Gastrocnemius medialis (tissue), 4 donors: ENCODE measurements at regions not wholly inside any gene's neighbourhood (a gene's known extent, or its start where the extent isn't known, plus 50 kb on each side); places are given as distances from the start of the nearest gene placed in this dataset.
"Not testable (repeated sequence)": the region's sequence is repeated elsewhere in the genome, so short reads cannot be mapped to it uniquely, and the experiment has no call there.

Experiments used
- ATAC-seq, 2 donors: fragments of 150-250 bp; one replicate each; pipeline ENCODE4 v1.9.1; 2016
- DNase-seq, 2 donors: peaks; one replicate each; pipeline ENCODE4 v3.0.0-alpha.2; 2019
- H3K27ac ChIP-seq, 4 donors: fragments of 200-600 bp; sonication (generic); 1 replicate in 1 of 4; 2 replicates in 3 of 4; pipeline ENCODE4 v1.5.1; 2016 to 2018; ENCODE audit warnings: mild to moderate bottlenecking in 2 of 4, moderate library complexity in 1 of 4
- H3K27me3 ChIP-seq, 3 donors: fragments of 200-600 bp; sonication (generic) in 2 of 3; 1 replicate in 1 of 3; 2 replicates in 2 of 3; pipeline versions ENCODE4 v1.5.1 to v1.6.0; 2016 to 2019; ENCODE audit warnings: mild to moderate bottlenecking in 1 of 3, moderate library complexity in 1 of 3
- H3K36me3 ChIP-seq, 2 donors: fragments of 200-600 bp; sonication (generic) in 1 of 2; one replicate each; pipeline ENCODE4 v1.5.1; 2017 to 2018
- H3K4me1 ChIP-seq, 2 donors: fragments of 200-600 bp; sonication (generic) in 1 of 2; one replicate each; pipeline ENCODE4 v1.5.1; 2016 to 2017; ENCODE audit warnings: mild to moderate bottlenecking in 2 of 2
- H3K4me3 ChIP-seq, 4 donors: fragments of 200-600 bp; sonication (generic) in 3 of 4; 1 replicate in 1 of 4; 2 replicates in 3 of 4; pipeline ENCODE4 v1.5.1; 2016 to 2019; ENCODE audit warnings: mild to moderate bottlenecking in 2 of 4
- H3K9me3 ChIP-seq, 3 donors: fragments of 200-600 bp; sonication (generic) in 2 of 3; 1 replicate in 1 of 3; 2 replicates in 2 of 3; pipeline ENCODE4 v1.5.1; 2016 to 2019
- POLR2A ChIP-seq, 2 donors: fragments of 450-650 bp; IDR thresholded peaks; one replicate each; pipeline ENCODE4 v1.6.1; 2017; ENCODE audit warnings: antibody characterized with exemption in 2 of 2, mild to moderate bottlenecking in 2 of 2, moderate library complexity in 2 of 2
- in situ Hi-C, 4 donors: fragments of 200-750 bp; cut with MboI; loops; one replicate each; pipeline versions ENCODE4 v1.15.0 to v1.8.0; 2017; ENCODE audit warnings: low sequenced_read_pairs in 4 of 4
- intact Hi-C: fragments of 100-400 bp; cut with DNase I; formaldehyde crosslinking; loops from one replicate; pipeline ENCODE4 v1.15.1; 2023; ENCODE audit warnings: low total_unique reads
- TF ChIP-seq, protein P1 (sequence below), 5 experiments: fragments of 450-650 bp in 3 of 5; fragments of 200-600 bp in 2 of 5; sonication (generic) in 2 of 5; IDR thresholded peaks in 4 of 5; conservative IDR thresholded peaks in 1 of 5; 1 replicate in 4 of 5; 2 replicates in 1 of 5; pipeline ENCODE4 v1.5.1; 2016 to 2019; ENCODE audit warnings: antibody characterized with exemption in 5 of 5, mild to moderate bottlenecking in 3 of 5, moderate library complexity in 3 of 5

DNA sequence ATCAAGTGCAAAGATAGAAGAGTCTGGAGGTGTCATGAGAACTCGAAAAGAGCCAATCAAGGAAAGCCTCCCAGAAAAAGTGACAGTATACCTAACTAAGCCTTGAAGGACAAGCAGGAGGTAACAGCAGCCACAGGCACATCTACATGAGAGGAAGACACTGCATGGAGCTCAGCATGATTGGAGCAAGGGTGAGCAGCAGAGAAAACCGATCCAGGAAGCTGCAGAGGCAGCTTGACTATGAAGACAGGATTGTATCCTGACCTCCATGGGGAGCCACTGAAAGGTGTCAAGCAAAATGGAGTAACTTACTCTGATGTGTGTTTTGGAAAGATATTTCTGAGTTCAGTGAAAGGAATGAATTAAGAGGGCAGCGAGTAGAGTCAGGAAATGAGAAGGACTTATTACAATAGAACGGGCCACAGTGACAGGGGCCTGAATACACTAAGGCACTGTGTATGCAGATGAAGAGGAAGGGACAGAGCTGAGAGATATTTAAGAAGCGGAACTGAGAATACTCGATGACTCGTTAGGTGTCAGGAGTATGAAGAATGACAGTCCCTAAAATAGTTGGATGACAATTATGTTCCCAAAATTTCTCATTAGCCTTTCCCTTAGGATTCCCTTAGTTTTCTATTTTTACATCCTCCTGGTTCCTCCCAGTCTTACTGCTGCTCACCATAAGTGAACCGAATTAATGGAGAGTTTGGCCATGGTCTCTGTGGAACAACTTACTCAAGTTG is 139.3 kb upstream of the NFIA start:
- TF ChIP-seq, protein P1, sequence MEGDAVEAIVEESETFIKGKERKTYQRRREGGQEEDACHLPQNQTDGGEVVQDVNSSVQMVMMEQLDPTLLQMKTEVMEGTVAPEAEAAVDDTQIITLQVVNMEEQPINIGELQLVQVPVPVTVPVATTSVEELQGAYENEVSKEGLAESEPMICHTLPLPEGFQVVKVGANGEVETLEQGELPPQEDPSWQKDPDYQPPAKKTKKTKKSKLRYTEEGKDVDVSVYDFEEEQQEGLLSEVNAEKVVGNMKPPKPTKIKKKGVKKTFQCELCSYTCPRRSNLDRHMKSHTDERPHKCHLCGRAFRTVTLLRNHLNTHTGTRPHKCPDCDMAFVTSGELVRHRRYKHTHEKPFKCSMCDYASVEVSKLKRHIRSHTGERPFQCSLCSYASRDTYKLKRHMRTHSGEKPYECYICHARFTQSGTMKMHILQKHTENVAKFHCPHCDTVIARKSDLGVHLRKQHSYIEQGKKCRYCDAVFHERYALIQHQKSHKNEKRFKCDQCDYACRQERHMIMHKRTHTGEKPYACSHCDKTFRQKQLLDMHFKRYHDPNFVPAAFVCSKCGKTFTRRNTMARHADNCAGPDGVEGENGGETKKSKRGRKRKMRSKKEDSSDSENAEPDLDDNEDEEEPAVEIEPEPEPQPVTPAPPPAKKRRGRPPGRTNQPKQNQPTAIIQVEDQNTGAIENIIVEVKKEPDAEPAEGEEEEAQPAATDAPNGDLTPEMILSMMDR (IDR thresholded peaks at IDR 0.05 in 4 of 5, conservative IDR thresholded peaks at IDR 0.05 in 1 of 5) = no peak
- no peak for TF ChIP-seq POLR2A (IDR thresholded peaks at IDR 0.05)
- Histone ChIP-seq H3K9me3 (no peaks in the 10 kb centered on the region), H3K27ac (peak overlapping the region in 3 of 4 donors; percentile 11 to 35 (median 24)), H3K27me3 (no peaks in the 10 kb centered on the region), H3K36me3 (no peaks in the 10 kb centered on the region), H3K4me3 (no peak overlapping the region), H3K4me1 (peaks cover 4 to 9% of the 10 kb centered on the region in 2 donors)
- in situ Hi-C loops (no loop called here), intact Hi-C loops (loop anchor here (10.0 kb wide), 1 partner anchor 48 kb away; no protein-coding TSS in a partner anchor)
- no peak for DNase-seq
- peak; percentile 81 to 88 for ATAC-seq

DNA sequence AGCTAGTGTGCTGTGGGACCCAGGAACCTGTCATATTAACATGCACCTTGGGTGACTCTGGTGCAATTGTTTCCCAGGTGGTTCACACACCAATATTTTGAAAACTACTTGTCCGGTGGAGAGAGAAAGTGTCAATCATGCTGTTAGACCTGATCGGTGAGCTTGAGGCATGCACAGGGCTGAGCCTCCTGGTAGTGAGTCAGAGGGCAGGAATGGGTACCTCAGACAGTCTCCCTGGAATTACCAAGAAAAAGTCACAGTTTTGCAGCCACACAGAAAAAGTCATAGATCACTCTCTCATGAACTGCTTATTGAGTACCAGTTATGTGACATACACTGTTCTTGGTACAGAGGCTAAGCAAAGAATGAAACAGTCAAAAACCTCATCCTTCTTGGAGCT is 140.1 kb upstream of the NFIA start:
- Histone ChIP-seq H3K36me3 (no peaks in the 10 kb centered on the region), H3K27ac (no peak overlapping the region), H3K4me1 (peaks cover 12 to 17% of the 10 kb centered on the region in 2 donors), H3K27me3 (no peaks in the 10 kb centered on the region), H3K4me3 (no peak overlapping the region), H3K9me3 (no peaks in the 10 kb centered on the region)
- ATAC-seq = no peak
- in situ Hi-C loops = no loop called here
- intact Hi-C loops = loop anchor here (10.0 kb wide), 1 partner anchor 47 kb away; no protein-coding TSS in a partner anchor
- no peak for DNase-seq
- TF ChIP-seq POLR2A (IDR thresholded peaks at IDR 0.05) = no peak
- TF ChIP-seq, protein P1 (IDR thresholded peaks at IDR 0.05 in 4 of 5, conservative IDR thresholded peaks at IDR 0.05 in 1 of 5) = no peak

DNA sequence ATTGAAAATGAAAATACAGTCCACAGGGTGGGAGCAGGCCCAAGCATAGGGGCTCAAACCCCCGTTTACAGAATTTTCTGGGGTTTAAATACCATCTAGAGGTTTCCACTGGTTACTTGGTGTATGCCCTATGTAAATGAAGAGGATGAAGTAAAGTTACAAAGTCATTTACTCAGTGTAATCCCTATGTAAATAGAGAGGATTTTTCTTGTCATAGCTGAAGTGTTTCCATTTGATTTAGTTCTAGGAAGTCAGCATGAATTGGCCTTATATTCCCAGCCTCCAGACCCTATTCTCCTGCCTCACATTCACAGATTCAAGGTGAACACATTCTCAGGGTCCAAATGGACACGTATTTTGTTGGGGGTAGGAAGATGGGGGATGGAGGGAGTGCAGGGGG is 141.7 kb upstream of the NFIA start:
- intact Hi-C loops = loop anchor here (10.0 kb wide), 1 partner anchor 46 kb away; no protein-coding TSS in a partner anchor
- H3K36me3 ChIP-seq, in situ Hi-C loops: not testable (repeated sequence)

DNA sequence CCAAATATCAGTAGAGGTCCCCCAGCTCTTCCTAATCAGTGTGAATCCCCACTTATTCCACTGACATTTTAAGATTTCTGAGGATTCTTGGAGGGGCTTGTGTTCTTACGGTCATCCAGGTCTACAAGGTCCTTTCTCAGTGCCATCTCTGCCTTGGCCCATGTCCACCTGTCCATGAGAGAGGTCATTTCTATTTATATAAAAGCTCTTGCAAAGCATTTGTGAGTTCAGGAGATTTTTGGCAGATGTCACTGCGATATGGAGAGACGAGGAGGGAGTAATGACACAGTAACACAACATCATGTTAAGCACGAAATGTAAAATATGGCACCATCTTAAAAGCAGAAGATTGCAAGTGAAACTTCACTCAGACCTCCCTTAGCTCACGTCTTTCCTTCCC is 144.6 kb upstream of the NFIA start:
- TF ChIP-seq, protein P1 (IDR thresholded peaks at IDR 0.05 in 4 of 5, conservative IDR thresholded peaks at IDR 0.05 in 1 of 5) = no peak
- TF ChIP-seq POLR2A (IDR thresholded peaks at IDR 0.05) = no peak
- Histone ChIP-seq H3K4me1 (peaks cover 21 to 27% of the 10 kb centered on the region in 2 donors), H3K27ac (peak overlapping the region in 2 of 4 donors; percentile 51 to 70), H3K4me3 (no peak overlapping the region), H3K9me3 (no peaks in the 10 kb centered on the region), H3K27me3 (no peaks in the 10 kb centered on the region), H3K36me3 (no peaks in the 10 kb centered on the region)
- intact Hi-C loops = no loop called here
- DNase-seq (peak in 1 of 2 donors; percentile 62), ATAC-seq (peak; percentile 62 to 87)
- in situ Hi-C loops = no loop called here

More for the DNA sequence above, 141.7 kb upstream of the NFIA start:
- H3K27me3 ChIP-seq, H3K27ac ChIP-seq, H3K4me3 ChIP-seq, H3K9me3 ChIP-seq, ATAC-seq, DNase-seq: not testable (repeated sequence)
- peaks cover 21 to 33% of the 10 kb centered on the region in 2 donors for H3K4me1 ChIP-seq

DNA sequence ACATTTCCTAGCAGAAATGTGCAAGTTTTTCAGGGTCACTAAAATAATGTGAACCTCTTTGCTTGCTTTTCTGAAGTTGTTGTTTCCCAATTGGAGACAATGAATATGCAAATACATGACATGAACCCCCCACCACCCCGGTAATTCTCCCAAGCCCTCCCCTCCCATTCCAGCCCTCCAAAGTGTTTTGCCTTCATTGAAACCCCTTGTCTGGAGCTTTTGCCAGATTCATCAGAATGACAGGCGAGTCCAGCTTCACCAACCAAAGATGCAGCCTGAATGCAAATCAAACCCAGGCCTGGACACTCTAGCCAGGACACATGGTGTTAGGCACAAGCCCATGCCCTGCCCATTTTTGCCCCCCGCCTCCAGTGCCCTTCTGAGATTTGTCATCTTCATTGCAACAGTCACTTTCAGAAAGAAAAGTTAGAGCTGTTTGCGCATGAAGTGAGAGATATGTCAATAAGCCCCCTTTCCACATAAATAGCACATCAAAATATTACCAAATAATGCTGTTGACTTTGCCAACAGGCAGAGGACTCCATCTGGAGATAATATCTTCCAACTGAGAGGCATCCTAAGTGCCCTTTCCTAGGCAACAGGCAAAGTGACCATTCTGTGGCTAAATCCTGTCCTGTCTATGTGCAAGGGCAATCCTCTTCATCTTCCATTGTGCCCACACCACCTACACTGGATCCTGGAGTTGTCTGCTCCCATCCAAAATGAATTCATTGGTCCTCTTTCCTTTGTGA is 145.6 kb upstream of the NFIA start:
- in situ Hi-C loops = no loop called here
- Histone ChIP-seq H3K36me3 (no peaks in the 10 kb centered on the region), H3K4me1 (peaks cover 21 to 27% of the 10 kb centered on the region in 2 donors), H3K27me3 (no peaks in the 10 kb centered on the region), H3K9me3 (no peaks in the 10 kb centered on the region), H3K4me3 (no peak overlapping the region), H3K27ac (peak overlapping the region in 3 of 4 donors; percentile 5 to 70 (median 51))
- intact Hi-C loops = no loop called here
- no peak for TF ChIP-seq POLR2A (IDR thresholded peaks at IDR 0.05)
- TF ChIP-seq, protein P1 (IDR thresholded peaks at IDR 0.05 in 4 of 5, conservative IDR thresholded peaks at IDR 0.05 in 1 of 5) = no peak
- no peak for ATAC-seq
- no peak for DNase-seq
